HG03342 (cell line): ENCODE measurements at regions not wholly inside any gene's neighbourhood (a gene's known extent, or its start where the extent isn't known, plus 50 kb on each side); places are given as distances from the start of the nearest gene placed in this dataset.

Source experiments
- ATAC-seq: cut with Tn5 transposase; IDR thresholded peaks from one replicate; pipeline ENCODE4 v1.9.1; 2021; ENCODE audit warnings: mild to moderate bottlenecking, moderate library complexity; ENCODE audit not compliant: unreplicated experiment

GRCh38 chr2:160862226-160862625 lies 298.0 kb upstream of the TANK start:
- no peak for ATAC-seq

- ATAC-seq, result no peak
These were observed 291.3 kb upstream of the TANK start for GRCh38 chr2:160868891-160869290.

GRCh38 chr2:160869411-160869810 lies 290.8 kb upstream of the TANK start:
- no peak for ATAC-seq

- no peak for ATAC-seq
These were observed 289.3 kb upstream of the TANK start for GRCh38 chr2:160870729-160871465.

GRCh38 chr2:160871953-160872352 lies 288.3 kb upstream of the TANK start:
- ATAC-seq, result no peak

GRCh38 chr2:160876029-160876428 lies 284.2 kb upstream of the TANK start:
- no peak for ATAC-seq

GRCh38 chr2:160876765-160877164 lies 283.5 kb upstream of the TANK start:
- ATAC-seq, result no peak

- ATAC-seq, result no peak
These were observed 281.6 kb upstream of the TANK start for GRCh38 chr2:160878618-160879017.

- no peak for ATAC-seq
These were observed 277.3 kb upstream of the TANK start for GRCh38 chr2:160882906-160883305.

GRCh38 chr2:160884056-160884455 lies 276.2 kb upstream of the TANK start:
- no peak for ATAC-seq

GRCh38 chr2:160889439-160890170 lies 270.6 kb upstream of the TANK start:
- ATAC-seq, result no peak

- ATAC-seq, result no peak
These were observed 269.4 kb upstream of the TANK start for GRCh38 chr2:160890667-160891352.

- no peak for ATAC-seq
These were observed 268.9 kb upstream of the TANK start for GRCh38 chr2:160891353-160891740.

- no peak for ATAC-seq
These were observed 268.0 kb upstream of the TANK start for GRCh38 chr2:160892204-160892603.

GRCh38 chr2:160893581-160893980 lies 266.6 kb upstream of the TANK start:
- no peak for ATAC-seq

- no peak for ATAC-seq
These were observed 261.5 kb upstream of the TANK start for GRCh38 chr2:160898581-160899307.

GRCh38 chr2:160901613-160902012 lies 258.6 kb upstream of the TANK start:
- no peak for ATAC-seq

- no peak for ATAC-seq
These were observed 254.4 kb upstream of the TANK start for GRCh38 chr2:160905862-160906261.

GRCh38 chr2:160906878-160907277 lies 253.3 kb upstream of the TANK start:
- ATAC-seq, result no peak

- no peak for ATAC-seq
These were observed 252.5 kb upstream of the TANK start for GRCh38 chr2:160907738-160908137.

GRCh38 chr2:160908157-160908556 lies 252.1 kb upstream of the TANK start:
- no peak for ATAC-seq
